ENCODE measurements at regions not wholly inside any gene's neighbourhood (a gene's known extent, or its start where the extent isn't known, plus 50 kb on each side); places are given as distances from the start of the nearest gene placed in this dataset.

DNA sequence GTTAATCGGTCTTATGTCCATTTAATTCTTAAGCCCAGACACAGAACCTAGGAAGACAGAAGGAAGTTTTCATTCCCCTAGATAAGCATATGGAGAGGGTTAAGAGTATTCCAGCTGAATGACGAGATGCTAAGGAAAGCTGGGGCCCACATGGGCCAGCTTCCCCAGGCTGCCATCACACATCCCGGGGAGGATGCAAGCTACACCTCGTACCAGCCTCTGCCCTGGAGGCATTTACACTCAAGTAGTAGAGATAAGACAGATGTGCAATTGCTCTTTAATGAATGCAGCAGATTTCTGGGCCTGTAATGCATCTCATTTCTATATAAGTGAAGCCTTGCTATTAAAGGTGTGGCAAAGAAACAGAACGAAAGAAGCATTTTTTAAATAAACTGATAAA lies 144.5 kb downstream of the MEX3B start:
- TF ChIP-seq, protein P1, sequence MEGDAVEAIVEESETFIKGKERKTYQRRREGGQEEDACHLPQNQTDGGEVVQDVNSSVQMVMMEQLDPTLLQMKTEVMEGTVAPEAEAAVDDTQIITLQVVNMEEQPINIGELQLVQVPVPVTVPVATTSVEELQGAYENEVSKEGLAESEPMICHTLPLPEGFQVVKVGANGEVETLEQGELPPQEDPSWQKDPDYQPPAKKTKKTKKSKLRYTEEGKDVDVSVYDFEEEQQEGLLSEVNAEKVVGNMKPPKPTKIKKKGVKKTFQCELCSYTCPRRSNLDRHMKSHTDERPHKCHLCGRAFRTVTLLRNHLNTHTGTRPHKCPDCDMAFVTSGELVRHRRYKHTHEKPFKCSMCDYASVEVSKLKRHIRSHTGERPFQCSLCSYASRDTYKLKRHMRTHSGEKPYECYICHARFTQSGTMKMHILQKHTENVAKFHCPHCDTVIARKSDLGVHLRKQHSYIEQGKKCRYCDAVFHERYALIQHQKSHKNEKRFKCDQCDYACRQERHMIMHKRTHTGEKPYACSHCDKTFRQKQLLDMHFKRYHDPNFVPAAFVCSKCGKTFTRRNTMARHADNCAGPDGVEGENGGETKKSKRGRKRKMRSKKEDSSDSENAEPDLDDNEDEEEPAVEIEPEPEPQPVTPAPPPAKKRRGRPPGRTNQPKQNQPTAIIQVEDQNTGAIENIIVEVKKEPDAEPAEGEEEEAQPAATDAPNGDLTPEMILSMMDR (IDR thresholded peaks at IDR 0.05) = no peak
- no peak for TF ChIP-seq POLR2A (IDR thresholded peaks at IDR 0.05)
